Stimulated activated naive CD8-positive, alpha-beta T cell treated with anti-CD3 and anti-CD28 coated beads, Interleukin-15, Interleukin-2, amounts not matched to agents 100 ng/mL and 50 ng/mL, for 24 hours (primary cell): ENCODE measurements at regions not wholly inside any gene's neighbourhood (a gene's known extent, or its start where the extent isn't known, plus 50 kb on each side); places are given as distances from the start of the nearest gene placed in this dataset.
"Not testable (repeated sequence)": the region's sequence is repeated elsewhere in the genome, so short reads cannot be mapped to it uniquely, and the experiment has no call there.

Experiments
- H3K27ac Mint-ChIP-seq: one replicate; pipeline ENCODE4 v1.8.0; 2021; ENCODE audit warnings: mild to moderate bottlenecking, mixed read lengths
- H3K27me3 Mint-ChIP-seq: one replicate; pipeline ENCODE4 v1.8.0; 2021; ENCODE audit warnings: mixed read lengths
- H3K36me3 Mint-ChIP-seq: one replicate; pipeline ENCODE4 v1.8.0; 2021; ENCODE audit warnings: low read depth, mixed read lengths
- H3K4me1 Mint-ChIP-seq: one replicate; pipeline ENCODE4 v1.8.0; 2021; ENCODE audit warnings: low read depth, mixed read lengths
- H3K4me3 Mint-ChIP-seq: one replicate; pipeline ENCODE4 v1.8.0; 2021; ENCODE audit warnings: mild to moderate bottlenecking, mixed read lengths
- H3K9me3 Mint-ChIP-seq: one replicate; pipeline ENCODE4 v1.8.0; 2021; ENCODE audit warnings: mixed read lengths

DNA sequence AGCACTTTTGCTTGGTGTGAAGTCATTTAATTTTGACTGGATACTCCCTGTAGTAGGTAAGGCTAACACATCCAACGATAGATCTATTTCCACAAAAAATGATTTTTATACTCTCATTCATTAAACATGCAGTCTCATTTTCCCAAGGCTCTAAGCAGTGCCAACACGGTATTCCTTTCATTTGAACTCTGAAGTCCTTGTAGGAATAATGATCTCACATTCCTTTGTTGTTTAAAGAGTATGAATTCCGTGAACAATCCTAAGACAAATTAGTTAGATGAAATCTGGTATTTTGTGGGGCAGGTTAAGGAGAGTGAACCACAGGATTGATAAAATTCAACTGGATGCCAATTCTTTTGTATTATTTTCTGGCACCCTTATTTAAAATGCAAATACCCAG lies 66.6 kb downstream of the LACC1 start:
- Mint-ChIP-seq H3K36me3 (no peaks in the 10 kb centered on the region), H3K27me3 (peaks cover 11% of the 10 kb centered on the region), H3K27ac (no peak overlapping the region), H3K4me1 (no peaks in the 10 kb centered on the region), H3K4me3 (no peak overlapping the region), H3K9me3 (no peaks in the 10 kb centered on the region)

DNA sequence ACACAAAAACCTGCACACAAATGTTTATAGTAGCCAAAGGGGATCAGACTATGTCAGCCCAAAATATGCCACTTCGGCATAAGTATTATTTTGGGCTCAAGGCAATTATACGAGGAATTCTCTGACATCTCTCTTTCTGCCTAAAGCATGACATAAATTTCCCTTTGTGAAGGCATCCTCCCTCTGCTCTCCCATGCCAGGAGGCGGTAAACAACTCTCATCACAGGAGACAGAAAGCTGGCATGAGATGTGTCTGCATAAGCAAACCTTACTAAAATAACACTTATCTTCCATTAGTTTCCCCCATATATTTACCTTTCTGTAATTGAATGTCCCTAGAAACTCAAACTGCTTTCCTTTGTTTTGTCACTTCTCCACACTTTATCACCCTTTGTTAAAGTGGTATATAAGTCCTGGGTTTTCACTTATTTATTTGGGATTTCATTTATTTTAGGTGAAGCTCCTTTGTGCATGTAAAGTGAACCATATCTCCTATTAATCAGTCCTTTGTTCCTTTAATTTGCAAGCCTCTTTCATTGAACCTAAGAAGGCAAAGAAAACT lies 68.3 kb downstream of the LACC1 start:
- Mint-ChIP-seq H3K27me3 (peaks cover 21% of the 10 kb centered on the region), H3K9me3 (no peaks in the 10 kb centered on the region), H3K4me3 (no peak overlapping the region), H3K4me1 (no peaks in the 10 kb centered on the region), H3K36me3 (no peaks in the 10 kb centered on the region), H3K27ac (no peak overlapping the region)

DNA sequence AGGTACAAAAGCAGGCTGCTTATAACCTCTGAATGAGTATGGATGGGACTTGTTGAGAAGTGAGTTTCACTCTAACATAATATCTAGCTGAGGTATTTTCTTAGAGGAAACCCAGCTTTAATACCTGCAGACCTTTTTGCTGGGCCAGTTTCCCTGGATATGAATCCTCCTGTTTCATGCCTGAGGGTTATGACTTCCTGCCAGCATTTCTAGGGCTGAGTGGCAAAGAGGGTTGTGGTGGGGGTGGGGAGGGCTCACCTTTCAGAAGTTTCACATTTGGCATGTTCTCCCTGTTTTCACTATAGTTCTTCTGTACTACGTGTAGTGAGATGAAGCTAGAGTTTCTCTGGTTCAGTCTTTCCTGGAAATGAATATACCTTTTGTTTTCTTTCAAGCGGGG lies 73.7 kb downstream of the LACC1 start:
- no peaks in the 10 kb centered on the region for H3K36me3 Mint-ChIP-seq
- H3K27me3 Mint-ChIP-seq: peaks cover 45% of the 10 kb centered on the region
- H3K9me3 Mint-ChIP-seq: no peaks in the 10 kb centered on the region
- H3K27ac Mint-ChIP-seq: no peak overlapping the region
- H3K4me3 Mint-ChIP-seq: no peak overlapping the region
- H3K4me1 Mint-ChIP-seq: no peaks in the 10 kb centered on the region

DNA sequence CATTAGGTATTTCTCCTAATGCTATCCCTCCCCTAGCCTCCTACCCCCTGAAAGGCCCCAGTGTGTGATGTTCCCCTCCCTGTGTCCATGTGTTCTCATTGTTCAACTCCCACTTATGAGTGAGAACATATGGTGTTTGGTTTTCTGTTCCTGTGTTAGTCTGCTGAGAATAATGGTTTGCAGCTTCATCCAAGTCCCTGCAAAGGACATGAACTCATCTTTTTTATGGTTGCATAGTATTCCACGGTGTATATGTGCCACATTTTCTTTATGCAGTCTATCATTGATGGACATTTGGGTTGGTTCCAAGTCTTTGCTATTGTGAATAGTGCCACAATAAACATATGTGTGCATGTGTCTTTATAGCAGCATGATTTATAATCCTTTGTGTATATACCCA lies 77.3 kb downstream of the LACC1 start:
- H3K4me3 Mint-ChIP-seq, H3K9me3 Mint-ChIP-seq, H3K36me3 Mint-ChIP-seq, H3K4me1 Mint-ChIP-seq, H3K27ac Mint-ChIP-seq: not testable (repeated sequence)
- H3K27me3 Mint-ChIP-seq: peaks cover 39% of the 10 kb centered on the region

DNA sequence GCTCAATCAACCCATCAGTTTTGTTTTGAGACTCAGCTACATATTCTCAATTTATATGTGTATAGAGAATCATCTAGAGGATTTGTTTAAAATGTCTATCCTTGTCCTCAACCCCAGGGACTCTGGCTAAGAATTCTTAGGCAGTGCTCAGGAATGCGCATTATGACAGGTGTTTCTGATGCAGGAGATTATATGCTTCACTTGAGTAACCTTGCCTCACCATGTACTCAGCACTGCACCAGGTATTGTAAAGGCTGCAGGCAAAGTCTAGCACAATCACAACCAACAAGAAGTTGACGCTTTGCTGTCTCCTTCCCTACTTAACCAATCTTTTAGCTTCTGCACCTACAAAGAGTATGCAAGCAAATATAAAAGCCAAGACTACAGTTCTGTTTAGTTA lies 79.6 kb downstream of the LACC1 start:
- no peak overlapping the region for H3K4me3 Mint-ChIP-seq
- H3K36me3 Mint-ChIP-seq: no peaks in the 10 kb centered on the region
- H3K27ac Mint-ChIP-seq: no peak overlapping the region
- no peaks in the 10 kb centered on the region for H3K4me1 Mint-ChIP-seq
- H3K27me3 Mint-ChIP-seq: peaks cover 25% of the 10 kb centered on the region
- H3K9me3 Mint-ChIP-seq: no peaks in the 10 kb centered on the region

DNA sequence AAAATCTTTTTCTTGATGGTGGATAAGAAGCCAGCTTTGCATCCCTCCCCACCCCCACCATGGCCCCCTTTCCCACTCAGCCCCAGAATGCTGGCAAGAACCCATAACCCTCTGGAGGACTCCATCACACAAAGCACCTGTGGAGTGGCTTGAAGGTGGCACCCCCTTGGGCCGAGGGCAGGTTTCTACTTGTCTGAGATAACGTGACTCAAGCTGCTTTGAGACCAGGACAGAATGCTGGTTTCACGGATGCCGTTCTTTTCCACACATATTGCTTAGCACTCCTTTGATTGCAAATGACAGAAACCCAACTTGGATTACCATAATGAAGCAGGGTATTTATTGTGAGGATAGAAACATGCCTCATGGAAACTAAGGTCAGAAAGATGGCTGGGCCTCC lies 82.2 kb downstream of the LACC1 start:
- Mint-ChIP-seq H3K27me3 (peaks cover 13% of the 10 kb centered on the region), H3K4me1 (no peaks in the 10 kb centered on the region), H3K4me3 (no peak overlapping the region), H3K9me3 (no peaks in the 10 kb centered on the region), H3K36me3 (no peaks in the 10 kb centered on the region), H3K27ac (no peak overlapping the region)

DNA sequence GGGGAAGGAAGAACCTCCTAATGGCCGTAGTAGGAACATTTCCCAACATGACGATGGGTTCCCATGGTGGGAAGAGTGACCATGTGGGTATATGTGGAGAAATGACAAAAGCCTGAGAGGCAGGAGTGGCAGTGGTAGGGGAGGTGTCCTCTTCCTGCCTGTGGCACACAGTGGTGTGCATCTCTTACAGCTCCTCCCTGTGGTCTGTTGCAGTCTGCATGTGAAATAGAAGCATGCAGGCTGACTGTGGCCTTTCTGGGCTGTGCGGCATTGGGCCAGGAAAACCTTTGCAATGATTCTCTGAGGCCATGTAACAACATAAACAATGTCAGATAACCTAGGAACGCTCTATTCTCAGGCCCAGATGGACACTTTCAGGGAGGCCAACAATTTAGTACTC lies 84.0 kb downstream of the LACC1 start:
- Mint-ChIP-seq H3K27me3 (peaks cover 2% of the 10 kb centered on the region), H3K36me3 (no peaks in the 10 kb centered on the region), H3K4me3 (no peak overlapping the region), H3K9me3 (no peaks in the 10 kb centered on the region), H3K4me1 (no peaks in the 10 kb centered on the region), H3K27ac (no peak overlapping the region)

DNA sequence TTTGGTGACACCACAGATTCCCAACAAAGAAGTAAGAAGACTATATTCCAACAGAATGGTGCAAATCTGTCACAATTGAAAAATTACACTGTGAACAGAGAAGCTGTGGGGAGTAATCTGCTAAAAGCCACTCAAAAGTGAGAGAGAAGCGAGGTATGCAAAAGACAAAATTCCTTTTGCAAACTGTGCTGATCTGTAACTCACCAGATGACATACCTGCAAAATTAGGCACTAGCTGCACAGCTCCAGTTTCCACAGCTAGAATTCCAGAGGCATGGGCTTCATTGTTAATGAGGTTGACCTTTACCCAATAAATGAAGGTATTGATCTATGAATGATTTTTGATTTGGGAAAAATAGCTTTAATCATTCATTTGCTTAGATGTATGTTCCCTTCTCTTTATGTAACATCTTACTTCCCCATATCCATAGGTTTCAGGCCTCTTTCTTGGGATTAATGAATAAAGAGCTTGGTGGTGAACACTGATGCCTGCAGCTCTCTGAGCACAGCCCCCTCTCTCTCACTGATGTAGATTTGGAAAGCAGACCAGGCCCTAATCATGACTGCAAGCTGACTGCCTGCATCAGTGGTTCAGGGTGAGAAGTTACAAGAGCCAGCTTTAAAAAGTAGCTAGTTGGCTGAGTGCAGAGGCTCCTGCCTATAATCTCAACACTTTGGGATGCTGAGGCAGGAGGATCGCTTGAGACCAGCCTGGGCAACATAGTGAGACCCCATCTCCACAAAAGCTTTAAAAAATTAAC lies 85.2 kb downstream of the LACC1 start:
- no peaks in the 10 kb centered on the region for H3K4me1 Mint-ChIP-seq
- no peaks in the 10 kb centered on the region for H3K27me3 Mint-ChIP-seq
- no peaks in the 10 kb centered on the region for H3K36me3 Mint-ChIP-seq
- no peaks in the 10 kb centered on the region for H3K9me3 Mint-ChIP-seq
- no peak overlapping the region for H3K4me3 Mint-ChIP-seq
- no peak overlapping the region for H3K27ac Mint-ChIP-seq

DNA sequence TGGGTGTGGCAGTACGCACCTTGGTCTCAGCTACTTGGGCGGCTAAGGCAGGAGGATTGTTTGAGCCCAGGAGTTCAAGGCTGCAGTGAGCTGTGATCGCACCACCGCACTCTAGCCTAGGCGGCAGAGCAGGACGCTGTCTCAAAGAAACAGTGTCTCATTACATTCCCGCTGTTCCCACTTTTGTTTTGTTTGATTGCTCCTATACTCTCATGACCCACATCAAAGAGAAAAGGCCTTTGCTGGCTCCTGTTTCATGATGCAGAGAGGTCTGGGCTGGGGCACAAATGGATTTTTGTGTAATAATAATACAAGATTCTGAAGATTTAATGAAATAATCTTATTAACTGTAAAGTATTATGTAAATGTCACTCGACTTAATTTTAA lies 85.7 kb downstream of the LACC1 start:
- no peaks in the 10 kb centered on the region for H3K9me3 Mint-ChIP-seq
- no peaks in the 10 kb centered on the region for H3K27me3 Mint-ChIP-seq
- no peaks in the 10 kb centered on the region for H3K36me3 Mint-ChIP-seq
- no peak overlapping the region for H3K4me3 Mint-ChIP-seq
- H3K4me1 Mint-ChIP-seq: no peaks in the 10 kb centered on the region
- no peak overlapping the region for H3K27ac Mint-ChIP-seq

DNA sequence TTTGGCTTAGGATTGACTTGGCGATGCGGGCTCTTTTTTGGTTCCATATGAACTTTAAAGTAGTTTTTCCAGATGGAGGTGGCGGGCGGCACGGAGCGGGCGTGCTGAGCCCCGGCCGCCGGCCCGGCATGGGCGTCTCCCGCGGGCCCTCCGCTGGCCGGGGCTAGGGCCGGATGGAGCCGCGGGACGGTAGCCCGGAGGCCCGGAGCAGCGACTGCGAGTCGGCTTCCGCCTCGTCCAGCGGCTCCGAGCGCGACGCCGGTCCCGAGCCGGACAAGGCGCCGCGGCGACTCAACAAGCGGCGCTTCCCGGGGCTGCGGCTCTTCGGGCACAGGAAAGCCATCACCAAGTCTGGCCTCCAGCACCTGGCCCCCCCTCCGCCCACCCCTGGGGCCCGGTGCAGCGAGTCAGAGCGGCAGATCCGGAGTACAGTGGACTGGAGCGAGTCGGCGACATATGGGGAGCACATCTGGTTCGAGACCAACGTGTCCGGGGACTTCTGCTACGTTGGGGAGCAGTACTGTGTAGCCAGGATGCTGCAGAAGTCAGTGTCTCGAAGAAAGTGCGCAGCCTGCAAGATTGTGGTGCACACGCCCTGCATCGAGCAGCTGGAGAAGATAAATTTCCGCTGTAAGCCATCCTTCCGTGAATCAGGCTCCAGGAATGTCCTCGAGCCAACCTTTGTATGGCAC lies 88.7 kb downstream of the LACC1 start:
- not testable (repeated sequence) for H3K4me1 Mint-ChIP-seq, H3K9me3 Mint-ChIP-seq, H3K27me3 Mint-ChIP-seq, H3K36me3 Mint-ChIP-seq, H3K27ac Mint-ChIP-seq, H3K4me3 Mint-ChIP-seq

DNA sequence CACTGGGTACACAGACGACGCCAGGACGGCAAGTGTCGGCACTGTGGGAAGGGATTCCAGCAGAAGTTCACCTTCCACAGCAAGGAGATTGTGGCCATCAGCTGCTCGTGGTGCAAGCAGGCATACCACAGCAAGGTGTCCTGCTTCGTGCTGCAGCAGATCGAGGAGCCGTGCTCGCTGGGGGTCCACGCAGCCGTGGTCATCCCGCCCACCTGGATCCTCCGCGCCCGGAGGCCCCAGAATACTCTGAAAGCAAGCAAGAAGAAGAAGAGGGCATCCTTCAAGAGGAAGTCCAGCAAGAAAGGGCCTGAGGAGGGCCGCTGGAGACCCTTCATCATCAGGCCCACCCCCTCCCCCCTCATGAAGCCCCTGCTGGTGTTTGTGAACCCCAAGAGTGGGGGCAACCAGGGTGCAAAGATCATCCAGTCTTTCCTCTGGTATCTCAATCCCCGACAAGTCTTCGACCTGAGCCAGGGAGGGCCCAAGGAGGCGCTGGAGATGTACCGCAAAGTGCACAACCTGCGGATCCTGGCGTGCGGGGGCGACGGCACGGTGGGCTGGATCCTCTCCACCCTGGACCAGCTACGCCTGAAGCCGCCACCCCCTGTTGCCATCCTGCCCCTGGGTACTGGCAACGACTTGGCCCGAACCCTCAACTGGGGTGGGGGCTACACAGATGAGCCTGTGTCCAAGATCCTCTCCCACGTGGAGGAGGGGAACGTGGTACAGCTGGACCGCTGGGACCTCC lies 89.4 kb downstream of the LACC1 start:
- H3K4me1 Mint-ChIP-seq, H3K27me3 Mint-ChIP-seq, H3K9me3 Mint-ChIP-seq, H3K4me3 Mint-ChIP-seq, H3K27ac Mint-ChIP-seq, H3K36me3 Mint-ChIP-seq: not testable (repeated sequence)

DNA sequence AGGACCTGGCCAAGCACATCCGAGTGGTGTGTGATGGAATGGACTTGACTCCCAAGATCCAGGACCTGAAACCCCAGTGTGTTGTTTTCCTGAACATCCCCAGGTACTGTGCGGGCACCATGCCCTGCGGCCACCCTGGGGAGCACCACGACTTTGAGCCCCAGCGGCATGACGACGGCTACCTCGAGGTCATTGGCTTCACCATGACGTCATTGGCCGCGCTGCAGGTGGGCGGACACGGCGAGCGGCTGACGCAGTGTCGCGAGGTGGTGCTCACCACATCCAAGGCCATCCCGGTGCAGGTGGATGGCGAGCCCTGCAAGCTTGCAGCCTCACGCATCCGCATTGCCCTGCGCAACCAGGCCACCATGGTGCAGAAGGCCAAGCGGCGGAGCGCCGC lies 90.2 kb downstream of the LACC1 start:
- not testable (repeated sequence) for H3K4me1 Mint-ChIP-seq, H3K4me3 Mint-ChIP-seq, H3K9me3 Mint-ChIP-seq, H3K27me3 Mint-ChIP-seq, H3K36me3 Mint-ChIP-seq, H3K27ac Mint-ChIP-seq

DNA sequence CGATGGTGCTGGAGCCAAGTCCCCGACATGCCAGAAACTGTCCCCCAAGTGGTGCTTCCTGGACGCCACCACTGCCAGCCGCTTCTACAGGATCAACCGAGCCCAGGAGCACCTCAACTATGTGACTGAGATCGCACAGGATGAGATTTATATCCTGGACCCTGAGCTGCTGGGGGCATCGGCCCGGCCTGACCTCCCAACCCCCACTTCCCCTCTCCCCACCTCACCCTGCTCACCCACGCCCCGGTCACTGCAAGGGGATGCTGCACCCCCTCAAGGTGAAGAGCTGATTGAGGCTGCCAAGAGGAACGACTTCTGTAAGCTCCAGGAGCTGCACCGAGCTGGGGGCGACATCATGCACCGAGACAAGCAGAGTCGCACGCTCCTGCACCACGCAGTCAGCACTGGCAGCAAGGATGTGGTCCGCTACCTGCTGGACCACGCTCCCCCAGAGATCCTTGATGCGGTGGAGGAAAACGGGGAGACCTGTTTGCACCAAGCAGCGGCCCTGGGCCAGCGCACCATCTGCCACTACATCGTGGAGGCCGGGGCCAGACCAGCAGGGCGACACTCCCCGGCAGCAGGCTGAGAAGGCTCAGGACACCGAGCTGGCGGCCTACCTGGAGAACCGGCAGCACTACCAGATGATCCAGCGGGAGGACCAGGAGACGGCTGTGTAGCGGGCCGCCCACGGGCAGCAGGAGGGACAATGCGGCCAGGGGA lies 91.0 kb downstream of the LACC1 start:
- not testable (repeated sequence) for H3K27ac Mint-ChIP-seq, H3K4me1 Mint-ChIP-seq, H3K27me3 Mint-ChIP-seq, H3K4me3 Mint-ChIP-seq, H3K36me3 Mint-ChIP-seq, H3K9me3 Mint-ChIP-seq

DNA sequence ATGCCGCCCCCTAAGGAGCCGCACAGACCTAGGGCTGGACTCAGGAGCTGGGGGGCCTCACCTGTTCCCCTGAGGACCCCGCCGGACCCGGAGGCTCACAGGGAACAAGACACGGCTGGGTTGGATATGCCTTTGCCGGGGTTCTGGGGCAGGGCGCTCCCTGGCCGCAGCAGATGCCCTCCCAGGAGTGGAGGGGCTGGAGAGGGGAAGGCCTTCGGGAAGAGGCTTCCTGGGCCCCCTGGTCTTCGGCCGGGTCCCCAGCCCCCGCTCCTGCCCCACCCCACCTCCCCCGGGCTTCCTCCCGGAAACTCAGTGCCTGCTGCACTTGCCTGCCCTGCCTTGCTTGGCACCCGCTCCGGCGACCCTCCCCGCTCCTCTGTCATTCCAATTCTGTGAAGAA lies 91.6 kb downstream of the LACC1 start:
- H3K4me3 Mint-ChIP-seq, H3K27me3 Mint-ChIP-seq, H3K36me3 Mint-ChIP-seq, H3K27ac Mint-ChIP-seq, H3K4me1 Mint-ChIP-seq, H3K9me3 Mint-ChIP-seq: not testable (repeated sequence)

DNA sequence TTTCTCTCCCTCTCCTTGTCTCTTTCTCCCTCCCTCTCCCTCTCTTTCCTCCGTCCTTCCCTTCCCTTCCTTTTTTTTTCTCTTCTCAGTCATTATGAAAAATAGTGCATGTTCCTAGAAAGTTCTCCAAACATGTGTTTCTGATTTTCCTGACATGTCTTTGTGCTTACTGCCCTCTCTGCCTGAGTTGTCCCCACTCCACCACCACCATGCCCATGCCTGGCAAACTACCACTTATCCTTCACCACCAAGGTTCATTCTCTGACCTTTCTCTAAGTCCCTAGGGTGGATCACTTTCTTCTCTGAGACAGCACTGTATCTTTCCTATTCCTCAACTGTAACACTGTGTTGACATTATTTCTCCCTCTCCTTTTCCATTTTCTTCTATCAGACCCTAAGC lies 98.2 kb downstream of the LACC1 start:
- Mint-ChIP-seq H3K9me3 (peaks cover 6% of the 10 kb centered on the region), H3K4me1 (no peaks in the 10 kb centered on the region), H3K36me3 (no peaks in the 10 kb centered on the region), H3K4me3 (no peak overlapping the region), H3K27me3 (peaks cover 41% of the 10 kb centered on the region), H3K27ac (no peak overlapping the region)
